Parathyroid adenoma (tissue), 2 donors: ENCODE measurements at regions not wholly inside any gene's neighbourhood (a gene's known extent, or its start where the extent isn't known, plus 50 kb on each side); places are given as distances from the start of the nearest gene placed in this dataset.

Experiments used
- H2AFZ ChIP-seq: fragments of 300-600 bp; sonication (generic); one replicate; pipeline ENCODE4 v1.7.0; 2017; ENCODE audit warnings: antibody characterized with exemption, mild to moderate bottlenecking
- H3K27ac ChIP-seq: fragments of 300-600 bp; sonication (generic); one replicate; pipeline ENCODE4 v1.7.0; 2017
- H3K27me3 ChIP-seq: fragments of 300-600 bp; sonication (generic); one replicate; pipeline ENCODE4 v1.7.0; 2017; ENCODE audit warnings: low read length; ENCODE audit not compliant: control insufficient read depth, insufficient read depth
- H3K36me3 ChIP-seq: fragments of 300-600 bp; sonication (generic); one replicate; pipeline ENCODE4 v1.7.0; 2017; ENCODE audit warnings: low read length; ENCODE audit not compliant: control insufficient read depth, insufficient read depth
- H3K4me1 ChIP-seq: fragments of 300-600 bp; sonication (generic); one replicate; pipeline ENCODE4 v1.7.0; 2017; ENCODE audit warnings: control low read depth
- H3K4me2 ChIP-seq: fragments of 300-600 bp; sonication (generic); one replicate; pipeline ENCODE4 v1.7.0; 2017; ENCODE audit warnings: low read length
- H3K4me3 ChIP-seq: fragments of 300-600 bp; sonication (generic); one replicate; pipeline ENCODE4 v1.7.0; 2017; ENCODE audit warnings: low read depth, low read length
- H3K79me2 ChIP-seq: fragments of 300-600 bp; sonication (generic); one replicate; pipeline ENCODE4 v1.7.0; 2017; ENCODE audit warnings: control low read depth
- H3K9ac ChIP-seq: fragments of 300-600 bp; sonication (generic); one replicate; pipeline ENCODE4 v1.7.0; 2017; ENCODE audit warnings: mild to moderate bottlenecking
- H3K9me3 ChIP-seq: fragments of 300-600 bp; sonication (generic); one replicate; pipeline ENCODE4 v1.7.0; 2017; ENCODE audit warnings: low read length; ENCODE audit not compliant: control insufficient read depth
- TF ChIP-seq, protein P1 (sequence below): fragments of 300-600 bp; sonication (generic); IDR thresholded peaks from one replicate; pipeline ENCODE4 v1.7.0; 2017; ENCODE audit warnings: antibody characterized with exemption, mild to moderate bottlenecking
- donor health status: primary hyperparathyroidism.

DNA sequence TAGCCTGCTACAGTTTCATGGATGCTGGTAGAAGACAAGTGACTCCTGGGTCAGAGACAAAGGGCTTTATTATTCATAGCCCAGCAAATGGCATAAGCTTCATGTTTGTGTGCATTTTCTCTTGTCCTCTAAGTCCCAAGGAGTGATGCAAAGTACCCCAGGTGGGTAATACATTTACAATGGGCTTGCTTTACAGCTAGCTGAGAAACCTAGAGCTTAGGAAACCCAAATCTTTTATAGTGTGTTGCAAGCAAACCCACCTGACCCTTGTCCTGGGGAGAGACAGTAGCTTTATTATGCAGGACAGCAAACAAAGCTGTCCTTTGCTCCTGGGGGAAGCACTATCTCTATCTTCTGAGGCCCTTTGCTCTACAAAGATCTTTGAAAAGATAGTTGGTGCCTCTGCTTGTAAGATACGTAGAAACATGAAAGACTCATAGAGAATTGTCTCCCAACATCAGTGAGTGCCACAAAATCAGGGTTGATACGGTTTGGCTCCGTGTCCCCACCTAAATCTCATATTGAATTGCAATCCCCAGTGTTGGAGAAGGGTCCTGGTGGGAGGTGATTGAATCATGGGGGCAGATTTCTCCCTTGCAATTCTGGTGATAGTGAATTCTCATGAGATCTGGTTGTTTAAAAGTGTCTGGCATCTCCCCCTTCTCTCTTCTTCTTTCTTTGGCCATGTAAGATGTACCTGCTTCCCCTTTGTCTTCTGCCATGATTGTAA lies 315.8 kb upstream of the USP24 start:
- Histone ChIP-seq H3K79me2 (no peaks in the 10 kb centered on the region), H3K9me3 (no peaks in the 10 kb centered on the region), H3K27me3 (no peaks in the 10 kb centered on the region), H3K9ac (no peak overlapping the region), H3K4me2 (no peak overlapping the region), H3K27ac (no peak overlapping the region), H3K4me3 (no peak overlapping the region), H3K4me1 (no peaks in the 10 kb centered on the region), H3K36me3 (no peaks in the 10 kb centered on the region), H2AFZ (no peak overlapping the region)
- TF ChIP-seq, protein P1, sequence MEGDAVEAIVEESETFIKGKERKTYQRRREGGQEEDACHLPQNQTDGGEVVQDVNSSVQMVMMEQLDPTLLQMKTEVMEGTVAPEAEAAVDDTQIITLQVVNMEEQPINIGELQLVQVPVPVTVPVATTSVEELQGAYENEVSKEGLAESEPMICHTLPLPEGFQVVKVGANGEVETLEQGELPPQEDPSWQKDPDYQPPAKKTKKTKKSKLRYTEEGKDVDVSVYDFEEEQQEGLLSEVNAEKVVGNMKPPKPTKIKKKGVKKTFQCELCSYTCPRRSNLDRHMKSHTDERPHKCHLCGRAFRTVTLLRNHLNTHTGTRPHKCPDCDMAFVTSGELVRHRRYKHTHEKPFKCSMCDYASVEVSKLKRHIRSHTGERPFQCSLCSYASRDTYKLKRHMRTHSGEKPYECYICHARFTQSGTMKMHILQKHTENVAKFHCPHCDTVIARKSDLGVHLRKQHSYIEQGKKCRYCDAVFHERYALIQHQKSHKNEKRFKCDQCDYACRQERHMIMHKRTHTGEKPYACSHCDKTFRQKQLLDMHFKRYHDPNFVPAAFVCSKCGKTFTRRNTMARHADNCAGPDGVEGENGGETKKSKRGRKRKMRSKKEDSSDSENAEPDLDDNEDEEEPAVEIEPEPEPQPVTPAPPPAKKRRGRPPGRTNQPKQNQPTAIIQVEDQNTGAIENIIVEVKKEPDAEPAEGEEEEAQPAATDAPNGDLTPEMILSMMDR, result no peak

DNA sequence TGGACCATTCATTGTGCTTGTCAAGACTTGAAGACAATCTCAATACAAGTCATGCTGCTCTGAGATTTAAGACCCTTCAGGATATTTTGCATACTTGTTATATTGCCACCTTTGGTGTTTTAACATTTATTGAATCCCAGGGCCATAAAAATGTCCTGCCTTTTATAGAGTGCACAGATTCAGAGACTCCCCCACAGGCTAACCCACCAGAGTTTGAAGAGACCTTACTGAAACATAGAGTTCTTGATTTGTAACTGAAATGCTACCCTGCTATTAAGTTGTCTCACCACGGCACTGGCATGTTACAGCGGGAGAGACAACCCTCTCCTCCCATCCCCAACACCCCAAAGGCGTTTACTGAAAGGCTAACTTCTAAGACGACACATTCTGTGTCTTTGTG lies 313.9 kb upstream of the USP24 start:
- Histone ChIP-seq H3K4me3 (no peak overlapping the region), H3K27ac (no peak overlapping the region), H3K79me2 (no peaks in the 10 kb centered on the region), H3K9me3 (no peaks in the 10 kb centered on the region), H3K9ac (no peak overlapping the region), H3K4me2 (no peak overlapping the region), H3K36me3 (no peaks in the 10 kb centered on the region), H3K27me3 (no peaks in the 10 kb centered on the region), H3K4me1 (no peaks in the 10 kb centered on the region), H2AFZ (no peak overlapping the region)
- TF ChIP-seq, protein P1, result no peak

DNA sequence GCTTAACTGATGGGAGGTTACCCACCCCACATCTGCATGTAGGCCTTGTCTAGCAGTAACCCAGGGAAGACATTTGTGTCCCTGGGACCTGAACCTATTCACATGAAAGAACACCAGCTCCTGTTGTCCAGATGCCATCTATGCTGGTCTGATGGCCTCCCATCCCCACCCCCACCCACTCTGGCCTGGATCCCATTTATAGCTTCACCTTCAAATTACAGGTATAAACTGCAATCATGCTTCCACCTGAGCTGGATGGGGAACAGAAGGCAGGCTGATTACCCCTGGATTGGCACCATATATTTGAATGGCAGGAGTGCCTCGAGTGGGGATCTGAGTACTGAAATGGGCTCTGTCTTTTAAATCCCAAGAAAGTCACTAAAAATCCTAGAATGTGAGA lies 312.7 kb upstream of the USP24 start:
- H3K4me2 ChIP-seq, result no peak overlapping the region
- H3K36me3 ChIP-seq, result no peaks in the 10 kb centered on the region
- no peak overlapping the region for H3K4me3 ChIP-seq
- no peaks in the 10 kb centered on the region for H3K4me1 ChIP-seq
- no peaks in the 10 kb centered on the region for H3K79me2 ChIP-seq
- H3K27me3 ChIP-seq, result no peaks in the 10 kb centered on the region
- H2AFZ ChIP-seq, result no peak overlapping the region
- no peak overlapping the region for H3K27ac ChIP-seq
- TF ChIP-seq, protein P1, result no peak
- no peak overlapping the region for H3K9ac ChIP-seq
- H3K9me3 ChIP-seq, result no peaks in the 10 kb centered on the region

DNA sequence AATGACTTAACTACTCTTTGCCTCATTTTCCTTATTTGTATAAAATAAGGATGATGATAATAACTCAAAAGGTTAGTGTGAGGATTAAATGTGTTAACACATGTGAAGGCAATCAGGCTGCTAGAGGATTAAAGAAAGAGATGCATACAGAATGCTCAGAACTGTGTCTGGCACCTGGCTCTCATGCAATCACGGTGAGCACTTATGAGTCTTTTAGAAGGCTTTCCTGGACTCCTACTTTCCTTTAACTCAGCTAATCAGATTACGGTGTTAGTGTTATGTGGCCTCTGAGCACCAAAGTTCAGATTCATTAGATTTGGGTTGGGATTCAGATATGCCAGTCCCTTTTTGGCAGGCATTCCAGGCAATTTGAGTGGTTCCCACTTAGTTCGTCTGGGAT lies 311.6 kb upstream of the USP24 start:
- no peak overlapping the region for H3K4me3 ChIP-seq
- no peaks in the 10 kb centered on the region for H3K4me1 ChIP-seq
- no peaks in the 10 kb centered on the region for H3K27me3 ChIP-seq
- no peak overlapping the region for H3K4me2 ChIP-seq
- no peaks in the 10 kb centered on the region for H3K79me2 ChIP-seq
- H3K9me3 ChIP-seq, result no peaks in the 10 kb centered on the region
- no peak overlapping the region for H2AFZ ChIP-seq
- H3K27ac ChIP-seq, result no peak overlapping the region
- TF ChIP-seq, protein P1, result no peak
- H3K36me3 ChIP-seq, result no peaks in the 10 kb centered on the region
- no peak overlapping the region for H3K9ac ChIP-seq

DNA sequence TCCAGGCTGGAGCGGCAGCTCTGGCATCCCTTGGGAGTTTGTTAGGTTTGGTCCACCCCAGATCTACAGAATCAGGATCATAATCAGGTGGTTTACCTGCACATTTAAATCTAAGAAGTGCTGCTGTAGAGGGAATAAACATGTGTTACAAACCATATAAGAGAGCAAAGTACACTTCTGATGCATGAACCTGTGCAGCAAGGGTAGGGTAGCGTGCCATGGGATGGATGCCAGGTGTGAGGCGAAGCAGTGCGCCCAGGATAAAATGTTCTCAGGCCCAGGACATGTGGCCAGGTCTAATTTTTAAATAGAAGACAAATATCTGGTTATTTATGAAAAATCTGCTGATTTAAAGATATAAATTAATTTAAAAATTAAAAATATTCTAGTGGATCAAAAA lies 308.8 kb upstream of the USP24 start:
- Histone ChIP-seq H2AFZ (no peak overlapping the region), H3K27me3 (no peaks in the 10 kb centered on the region), H3K27ac (no peak overlapping the region), H3K9ac (no peak overlapping the region), H3K4me2 (no peak overlapping the region), H3K9me3 (no peaks in the 10 kb centered on the region), H3K4me3 (no peak overlapping the region), H3K4me1 (no peaks in the 10 kb centered on the region), H3K79me2 (no peaks in the 10 kb centered on the region), H3K36me3 (no peaks in the 10 kb centered on the region)
- TF ChIP-seq, protein P1, result no peak
